ENCODE measurements at regions not wholly inside any gene's neighbourhood (a gene's known extent, or its start where the extent isn't known, plus 50 kb on each side); places are given as distances from the start of the nearest gene placed in this dataset.
A peak's percentile ranks its signal among the peaks of the same experiment; 100 is the strongest.
"Not testable (repeated sequence)": the region's sequence is repeated elsewhere in the genome, so short reads cannot be mapped to it uniquely, and the experiment has no call there.

DNA sequence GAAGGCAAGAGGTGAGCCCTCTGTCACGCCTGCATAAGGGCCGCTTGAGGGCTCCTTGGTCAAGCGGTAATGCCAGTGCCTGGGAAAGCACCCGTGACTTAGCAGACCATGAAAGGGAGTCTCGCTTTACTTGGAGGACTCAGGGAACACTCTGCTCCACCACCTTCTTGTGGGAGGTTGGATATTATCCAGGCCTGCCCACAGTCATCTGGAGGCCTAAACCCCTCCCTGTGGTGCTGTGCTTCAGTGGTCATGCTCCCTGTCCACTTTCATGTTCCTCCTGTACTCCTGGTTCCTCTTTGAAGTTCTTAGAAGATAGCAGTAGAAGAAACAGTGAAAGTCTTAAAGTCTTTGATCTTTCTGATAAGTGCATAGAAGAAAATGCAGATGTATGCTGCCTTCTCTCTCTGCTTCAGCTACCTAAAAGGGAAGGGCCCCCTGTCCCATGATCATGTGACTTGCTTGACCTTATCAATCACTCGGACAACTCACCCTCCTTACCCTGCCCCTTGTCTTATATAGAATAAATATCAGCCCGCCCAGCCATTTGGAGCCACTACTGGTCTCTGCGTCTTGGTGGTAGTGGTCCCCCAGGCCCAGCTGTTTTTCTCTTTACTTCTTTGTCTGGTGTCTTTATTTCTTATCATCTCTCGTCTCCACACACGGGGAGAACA, 76.8 kb upstream of the GRIN2A start:
- CTCF ChIA-PET, result interaction anchor here (1.2 to 7.1 kb wide), 4 partner anchors 56 to 478 kb away, joined by 5 to 108 read pairs (median 12); no protein-coding TSS in a partner anchor

GRCh38 chr16:10261077-10261476, 78.8 kb upstream of the GRIN2A start:
- CTCF ChIA-PET, result interaction anchor here (1.8 to 4.0 kb wide), 3 partner anchors 249 to 476 kb away, joined by 8 to 15 read pairs (median 10); no protein-coding TSS in a partner anchor
- no peak for DNase-seq (ENCODE audit: extremely low spot score)

More for the DNA sequence above, 76.8 kb upstream of the GRIN2A start:
- TF ChIP-seq, protein P1, sequence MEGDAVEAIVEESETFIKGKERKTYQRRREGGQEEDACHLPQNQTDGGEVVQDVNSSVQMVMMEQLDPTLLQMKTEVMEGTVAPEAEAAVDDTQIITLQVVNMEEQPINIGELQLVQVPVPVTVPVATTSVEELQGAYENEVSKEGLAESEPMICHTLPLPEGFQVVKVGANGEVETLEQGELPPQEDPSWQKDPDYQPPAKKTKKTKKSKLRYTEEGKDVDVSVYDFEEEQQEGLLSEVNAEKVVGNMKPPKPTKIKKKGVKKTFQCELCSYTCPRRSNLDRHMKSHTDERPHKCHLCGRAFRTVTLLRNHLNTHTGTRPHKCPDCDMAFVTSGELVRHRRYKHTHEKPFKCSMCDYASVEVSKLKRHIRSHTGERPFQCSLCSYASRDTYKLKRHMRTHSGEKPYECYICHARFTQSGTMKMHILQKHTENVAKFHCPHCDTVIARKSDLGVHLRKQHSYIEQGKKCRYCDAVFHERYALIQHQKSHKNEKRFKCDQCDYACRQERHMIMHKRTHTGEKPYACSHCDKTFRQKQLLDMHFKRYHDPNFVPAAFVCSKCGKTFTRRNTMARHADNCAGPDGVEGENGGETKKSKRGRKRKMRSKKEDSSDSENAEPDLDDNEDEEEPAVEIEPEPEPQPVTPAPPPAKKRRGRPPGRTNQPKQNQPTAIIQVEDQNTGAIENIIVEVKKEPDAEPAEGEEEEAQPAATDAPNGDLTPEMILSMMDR (IDR thresholded peaks at IDR 0.05; ENCODE audit: control extremely low read depth, extremely low read depth, low read depth, missing control alignments), result peak; percentile 9
- POLR2A ChIA-PET; DNase-seq (ENCODE audit: extremely low spot score): not testable (repeated sequence)

GRCh38 chr16:10261526-10261925, 79.3 kb upstream of the GRIN2A start:
- ChIA-PET CTCF (interaction anchor here (1.5 to 4.0 kb wide), 4 partner anchors 18 to 476 kb away, joined by 3 to 15 read pairs (median 9); no protein-coding TSS in a partner anchor), POLR2A (interaction anchor here (0.6 kb wide), 1 partner anchor 52 kb away, joined by 5 read pairs; no protein-coding TSS in a partner anchor)
- DNase-seq (ENCODE audit: extremely low spot score), result not testable (repeated sequence)

More at GRCh38 chr16:10261077-10261476, 78.8 kb upstream of the GRIN2A start:
- POLR2A ChIA-PET, result interaction anchor here (0.6 kb wide), 1 partner anchor 53 kb away, joined by 5 read pairs; no protein-coding TSS in a partner anchor
- TF ChIP-seq, protein P1 (IDR thresholded peaks at IDR 0.05; ENCODE audit: control extremely low read depth, extremely low read depth, low read depth, missing control alignments), result no peak

GRCh38 chr16:10262377-10263132, 80.3 kb upstream of the GRIN2A start:
- TF ChIP-seq, protein P1 (IDR thresholded peaks at IDR 0.05; ENCODE audit: control extremely low read depth, extremely low read depth, low read depth, missing control alignments), result no peak
- DNase-seq (ENCODE audit: extremely low spot score), result no peak
- POLR2A ChIA-PET, result no interaction called here
- CTCF ChIA-PET, result interaction anchor here (0.9 to 4.0 kb wide), 4 partner anchors 17 to 252 kb away, joined by 3 to 15 read pairs (median 6); no protein-coding TSS in a partner anchor

DNA sequence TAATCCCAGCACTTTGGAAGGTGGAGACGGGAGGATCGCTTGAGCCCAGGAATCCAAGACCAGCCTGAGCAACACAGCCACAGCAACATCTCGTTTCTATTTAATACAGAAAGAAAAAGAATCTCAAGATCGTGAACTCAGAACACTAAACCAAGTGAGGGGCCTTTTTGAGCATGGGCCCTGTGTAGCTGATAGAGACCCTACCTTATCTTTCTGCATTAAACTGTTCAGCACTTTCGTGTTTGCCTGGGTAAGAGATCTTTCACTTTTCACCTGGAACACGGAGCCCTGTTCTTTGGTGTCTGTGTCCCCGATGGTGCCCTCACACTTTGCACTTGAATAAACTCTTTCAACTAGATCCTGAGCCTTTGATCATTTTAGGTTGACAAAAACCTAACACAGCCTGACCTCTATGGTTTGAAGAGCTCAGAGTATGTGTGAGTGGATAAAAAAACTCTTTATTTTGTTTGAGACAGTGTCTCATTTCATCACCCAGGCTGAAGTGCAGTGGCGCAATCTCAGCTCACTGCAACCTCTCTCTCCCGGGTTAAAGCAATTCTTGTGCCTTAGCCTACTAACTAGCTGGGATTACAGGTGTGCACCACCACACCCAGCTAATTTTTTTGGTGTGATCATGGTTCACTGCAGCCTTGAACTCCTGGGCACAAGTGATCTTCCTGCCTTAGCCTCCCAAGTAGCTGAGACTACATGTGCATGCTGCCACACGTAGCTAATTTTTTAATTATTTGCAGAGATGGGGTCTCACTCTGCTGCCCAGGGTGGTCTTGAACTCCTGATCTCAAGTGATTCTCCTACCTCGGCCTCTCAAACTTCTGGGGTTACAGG, 83.8 kb upstream of the GRIN2A start:
- no peak for DNase-seq (ENCODE audit: extremely low spot score)
- TF ChIP-seq, protein P1 (IDR thresholded peaks at IDR 0.05; ENCODE audit: control extremely low read depth, extremely low read depth, low read depth, missing control alignments), result no peak
- ChIA-PET CTCF (interaction anchor here (1.0 to 3.5 kb wide), 5 partner anchors 10 to 244 kb away, joined by 3 to 14 read pairs (median 4); no protein-coding TSS in a partner anchor), POLR2A (no interaction called here)

- peak; percentile 56 for DNase-seq (ENCODE audit: extremely low spot score)
- CTCF ChIA-PET, result interaction anchor here (1.0 to 3.5 kb wide), 7 partner anchors 10 to 1127 kb away, joined by 3 to 14 read pairs (median 3); no protein-coding TSS in a partner anchor
- TF ChIP-seq, protein P1 (IDR thresholded peaks at IDR 0.05; ENCODE audit: control extremely low read depth, extremely low read depth, low read depth, missing control alignments), result no peak
- POLR2A ChIA-PET, result no interaction called here
Observed at GRCh38 chr16:10266809-10267208, 84.6 kb upstream of the GRIN2A start.
